ENCODE measurements at regions not wholly inside any gene's neighbourhood (a gene's known extent, or its start where the extent isn't known, plus 50 kb on each side); places are given as distances from the start of the nearest gene placed in this dataset.

- Histone ChIP-seq H3K79me2 (ENCODE audit: control insufficient read depth, insufficient read depth, low read length) (no peaks in the 10 kb centered on the region), H3K27ac (ENCODE audit: control insufficient read depth, insufficient read depth, low read length) (no peak overlapping the region), H3K27me3 (ENCODE audit: control insufficient read depth, extremely low read depth, insufficient read depth, low read length) (no peaks in the 10 kb centered on the region), H2AFZ (ENCODE audit: control insufficient read depth, low read length) (no peak overlapping the region), H3K9me1 (ENCODE audit: control insufficient read depth, extremely low read depth, insufficient read depth, low read length) (no peaks in the 10 kb centered on the region), H3K4me3 (ENCODE audit: control insufficient read depth in 2 of 3, extremely low read depth in 1 of 3, insufficient read depth in 2 of 3, low read depth in 1 of 3, low read length in 3 of 3) (no peak overlapping the region), H3K9me3 (ENCODE audit: control insufficient read depth, low read depth, low read length) (no peaks in the 10 kb centered on the region), H4K20me1 (ENCODE audit: control insufficient read depth, extremely low read depth, insufficient read depth, low read length) (no peaks in the 10 kb centered on the region), H3K9ac (ENCODE audit: control insufficient read depth, extremely low read depth, insufficient read depth, low read length) (no peak overlapping the region), H3K4me1 (ENCODE audit: control insufficient read depth, extremely low read depth, insufficient read depth, low read length) (peaks cover under 1% of the 10 kb centered on the region), H3K36me3 (ENCODE audit: control insufficient read depth in 2 of 2, extremely low read depth in 1 of 2, insufficient read depth in 2 of 2, low read length in 2 of 2) (no peaks in the 10 kb centered on the region), H3K4me2 (ENCODE audit: control insufficient read depth, extremely low read depth, insufficient read depth, low read depth, low read length) (no peak overlapping the region)
- TF ChIP-seq EZH2 (IDR thresholded peaks at IDR 0.05; ENCODE audit: low read length) (no peak), CTCF (optimal IDR thresholded peaks at IDR 0.05 in 1 of 3, IDR thresholded peaks at IDR 0.05 in 1 of 3, conservative IDR thresholded peaks at IDR 0.05 in 1 of 3; ENCODE audit: extremely low read depth in 1 of 3, insufficient read depth in 2 of 3, low read length in 3 of 3) (no peak)
- FAIRE-seq (no peak), DNase-seq (ENCODE audit: low read depth, low spot score) (no peak)
- dilution Hi-C loops (cut with MboI; ENCODE audit: extremely low pct_ligation_motif_present, low sequenced_read_pairs): no loop called here
These were observed 168.8 kb upstream of the HS3ST1 start for GRCh38 chr4:11597506-11597905.

- no peak overlapping the region for H3K4me2 ChIP-seq (ENCODE audit: control insufficient read depth, extremely low read depth, insufficient read depth, low read depth, low read length)
- no peak for DNase-seq (ENCODE audit: low read depth, low spot score)
- H3K4me3 ChIP-seq (ENCODE audit: control insufficient read depth in 2 of 3, extremely low read depth in 1 of 3, insufficient read depth in 2 of 3, low read depth in 1 of 3, low read length in 3 of 3): no peak overlapping the region
- TF ChIP-seq EZH2 (IDR thresholded peaks at IDR 0.05; ENCODE audit: low read length) (no peak), CTCF (optimal IDR thresholded peaks at IDR 0.05 in 1 of 3, IDR thresholded peaks at IDR 0.05 in 1 of 3, conservative IDR thresholded peaks at IDR 0.05 in 1 of 3; ENCODE audit: extremely low read depth in 1 of 3, insufficient read depth in 2 of 3, low read length in 3 of 3) (no peak)
- FAIRE-seq: no peak
- no peaks in the 10 kb centered on the region for H3K9me3 ChIP-seq (ENCODE audit: control insufficient read depth, low read depth, low read length)
- no peaks in the 10 kb centered on the region for H3K36me3 ChIP-seq (ENCODE audit: control insufficient read depth in 2 of 2, extremely low read depth in 1 of 2, insufficient read depth in 2 of 2, low read length in 2 of 2)
- dilution Hi-C loops (cut with MboI; ENCODE audit: extremely low pct_ligation_motif_present, low sequenced_read_pairs): no loop called here
- H3K9ac ChIP-seq (ENCODE audit: control insufficient read depth, extremely low read depth, insufficient read depth, low read length): no peak overlapping the region
- H3K27me3 ChIP-seq (ENCODE audit: control insufficient read depth, extremely low read depth, insufficient read depth, low read length): no peaks in the 10 kb centered on the region
- no peaks in the 10 kb centered on the region for H3K4me1 ChIP-seq (ENCODE audit: control insufficient read depth, extremely low read depth, insufficient read depth, low read length)
- H3K79me2 ChIP-seq (ENCODE audit: control insufficient read depth, insufficient read depth, low read length): no peaks in the 10 kb centered on the region
- no peak overlapping the region for H2AFZ ChIP-seq (ENCODE audit: control insufficient read depth, low read length)
- no peaks in the 10 kb centered on the region for H4K20me1 ChIP-seq (ENCODE audit: control insufficient read depth, extremely low read depth, insufficient read depth, low read length)
- H3K9me1 ChIP-seq (ENCODE audit: control insufficient read depth, extremely low read depth, insufficient read depth, low read length): no peaks in the 10 kb centered on the region
- H3K27ac ChIP-seq (ENCODE audit: control insufficient read depth, insufficient read depth, low read length): no peak overlapping the region
These were observed 168.3 kb upstream of the HS3ST1 start for GRCh38 chr4:11596989-11597388.

All from keratinocyte (primary cell).